ENCODE measurements at regions not wholly inside any gene's neighbourhood (a gene's known extent, or its start where the extent isn't known, plus 50 kb on each side); places are given as distances from the start of the nearest gene placed in this dataset.

DNA sequence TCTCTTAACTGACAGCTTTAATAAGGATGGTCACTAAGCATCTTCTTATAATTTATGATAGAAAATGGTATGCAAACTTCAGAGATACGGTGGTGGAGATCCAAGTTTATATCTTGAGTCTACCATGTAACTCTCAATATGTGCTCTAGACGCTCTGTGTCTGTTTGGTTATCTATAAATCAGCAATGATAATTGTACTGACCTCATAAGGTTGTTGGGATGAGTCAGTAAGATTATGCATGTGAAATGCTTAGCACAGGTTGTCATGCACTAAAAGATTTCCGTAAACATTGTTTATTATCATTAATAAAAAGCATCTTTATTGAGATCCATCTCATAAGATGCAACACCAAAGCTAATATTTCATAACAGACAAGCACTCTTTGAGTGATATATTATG lies 1094.9 kb upstream of the EEF2KMT start:
- no CpG with 5 or more reads among the region's 3 CpGs for WGBS (ENCODE audit: insufficient coverage)
- no peaks in the 10 kb centered on the region for H3K4me1 ChIP-seq (ENCODE audit: control insufficient read depth, insufficient read depth, low read length)
- no peak for DNase-seq (ENCODE audit: low read depth in 4 of 6, low spot score in 6 of 6)
- H3K27me3 ChIP-seq (ENCODE audit: control insufficient read depth, insufficient read depth, low read length) = no peaks in the 10 kb centered on the region
- H3K27ac ChIP-seq (ENCODE audit: low read depth, low read length) = no peak overlapping the region
- H3K36me3 ChIP-seq (ENCODE audit: control insufficient read depth, insufficient read depth, low read length) = no peaks in the 10 kb centered on the region
- no peaks in the 10 kb centered on the region for H3K9me3 ChIP-seq (ENCODE audit: control insufficient read depth, insufficient read depth, low read length)
- no peak overlapping the region for H3K4me3 ChIP-seq (ENCODE audit: low read depth, low read length)

- Histone ChIP-seq H3K4me3 (ENCODE audit: low read depth, low read length) (no peak overlapping the region), H3K27me3 (ENCODE audit: control insufficient read depth, insufficient read depth, low read length) (no peaks in the 10 kb centered on the region), H3K9me3 (ENCODE audit: control insufficient read depth, insufficient read depth, low read length) (no peaks in the 10 kb centered on the region), H3K27ac (ENCODE audit: low read depth, low read length) (no peak overlapping the region), H3K36me3 (ENCODE audit: control insufficient read depth, insufficient read depth, low read length) (no peaks in the 10 kb centered on the region), H3K4me1 (ENCODE audit: control insufficient read depth, insufficient read depth, low read length) (no peaks in the 10 kb centered on the region)
- WGBS (ENCODE audit: insufficient coverage) = 72% methylated on average over 6 of the region's 7 CpGs
- DNase-seq (ENCODE audit: low read depth in 4 of 6, low spot score in 6 of 6) = peak in 1 of 6 donors; percentile 94
Measured at GRCh38 chr16:6190776-6191175, 1093.2 kb upstream of the EEF2KMT start.

GRCh38 chr16:6189216-6189615 lies 1091.6 kb upstream of the EEF2KMT start:
- no peaks in the 10 kb centered on the region for H3K4me1 ChIP-seq (ENCODE audit: control insufficient read depth, insufficient read depth, low read length)
- H3K27me3 ChIP-seq (ENCODE audit: control insufficient read depth, insufficient read depth, low read length) = no peaks in the 10 kb centered on the region
- DNase-seq (ENCODE audit: low read depth in 4 of 6, low spot score in 6 of 6) = no peak
- no peaks in the 10 kb centered on the region for H3K9me3 ChIP-seq (ENCODE audit: control insufficient read depth, insufficient read depth, low read length)
- H3K4me3 ChIP-seq (ENCODE audit: low read depth, low read length) = no peak overlapping the region
- H3K36me3 ChIP-seq (ENCODE audit: control insufficient read depth, insufficient read depth, low read length) = no peaks in the 10 kb centered on the region
- WGBS (ENCODE audit: insufficient coverage) = 80% methylated on average over 2 of the region's 9 CpGs
- no peak overlapping the region for H3K27ac ChIP-seq (ENCODE audit: low read depth, low read length)

DNA sequence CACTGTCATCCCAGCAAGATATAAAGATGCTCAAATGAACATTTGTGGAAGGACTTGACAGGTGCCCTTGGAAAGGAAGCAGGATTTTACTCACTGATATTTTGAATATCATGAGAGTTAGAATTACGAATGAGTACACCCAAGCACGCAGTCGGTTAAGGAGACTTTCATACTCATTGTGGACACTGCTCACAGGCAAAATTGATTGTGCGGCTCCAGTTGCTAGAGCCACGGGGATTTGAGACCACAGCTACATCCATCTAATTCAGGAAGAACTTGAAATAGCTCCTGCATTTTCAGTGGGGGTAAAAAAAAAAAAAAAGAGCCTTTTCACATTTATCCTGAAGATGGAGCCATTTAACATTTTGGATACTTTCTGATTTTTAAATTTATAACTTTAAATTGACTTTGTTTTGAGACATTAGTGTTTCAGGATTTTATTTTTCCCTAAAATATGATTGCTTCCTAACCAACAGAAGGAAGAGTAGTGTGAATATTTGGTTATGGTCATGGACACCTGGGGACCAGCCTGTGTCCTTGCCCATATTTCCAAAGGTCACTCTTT lies 1080.1 kb upstream of the EEF2KMT start:
- Histone ChIP-seq H3K27me3 (ENCODE audit: control insufficient read depth, insufficient read depth, low read length) (no peaks in the 10 kb centered on the region), H3K4me3 (ENCODE audit: low read depth, low read length) (no peak overlapping the region), H3K4me1 (ENCODE audit: control insufficient read depth, insufficient read depth, low read length) (no peaks in the 10 kb centered on the region), H3K27ac (ENCODE audit: low read depth, low read length) (no peak overlapping the region), H3K36me3 (ENCODE audit: control insufficient read depth, insufficient read depth, low read length) (no peaks in the 10 kb centered on the region), H3K9me3 (ENCODE audit: control insufficient read depth, insufficient read depth, low read length) (no peaks in the 10 kb centered on the region)
- WGBS (ENCODE audit: insufficient coverage) = 66% methylated on average over 4 of the region's 5 CpGs
- DNase-seq (ENCODE audit: low read depth in 4 of 6, low spot score in 6 of 6) = peak in 2 of 6 donors; percentile 19 to 60

GRCh38 chr16:6170022-6170421 lies 1072.4 kb upstream of the EEF2KMT start:
- WGBS (ENCODE audit: insufficient coverage) = 84% methylated on average over 5 of the region's 5 CpGs
- Histone ChIP-seq H3K27me3 (ENCODE audit: control insufficient read depth, insufficient read depth, low read length) (no peaks in the 10 kb centered on the region), H3K9me3 (ENCODE audit: control insufficient read depth, insufficient read depth, low read length) (no peaks in the 10 kb centered on the region), H3K27ac (ENCODE audit: low read depth, low read length) (no peak overlapping the region), H3K4me3 (ENCODE audit: low read depth, low read length) (no peak overlapping the region), H3K4me1 (ENCODE audit: control insufficient read depth, insufficient read depth, low read length) (no peaks in the 10 kb centered on the region), H3K36me3 (ENCODE audit: control insufficient read depth, insufficient read depth, low read length) (no peaks in the 10 kb centered on the region)
- peak in 1 of 6 donors; percentile 20 for DNase-seq (ENCODE audit: low read depth in 4 of 6, low spot score in 6 of 6)

GRCh38 chr16:6165330-6165979 lies 1067.9 kb upstream of the EEF2KMT start:
- Histone ChIP-seq H3K27ac (ENCODE audit: low read depth, low read length) (no peak overlapping the region), H3K4me1 (ENCODE audit: control insufficient read depth, insufficient read depth, low read length) (no peaks in the 10 kb centered on the region), H3K9me3 (ENCODE audit: control insufficient read depth, insufficient read depth, low read length) (no peaks in the 10 kb centered on the region), H3K4me3 (ENCODE audit: low read depth, low read length) (no peak overlapping the region), H3K36me3 (ENCODE audit: control insufficient read depth, insufficient read depth, low read length) (no peaks in the 10 kb centered on the region), H3K27me3 (ENCODE audit: control insufficient read depth, insufficient read depth, low read length) (no peaks in the 10 kb centered on the region)
- WGBS (ENCODE audit: insufficient coverage) = 55% methylated on average over 6 of the region's 11 CpGs
- DNase-seq (ENCODE audit: low read depth in 4 of 6, low spot score in 6 of 6) = peak in 4 of 6 donors; percentile 40 to 92 (median 59)

- Histone ChIP-seq H3K4me3 (ENCODE audit: low read depth, low read length) (no peak overlapping the region), H3K9me3 (ENCODE audit: control insufficient read depth, insufficient read depth, low read length) (no peaks in the 10 kb centered on the region), H3K36me3 (ENCODE audit: control insufficient read depth, insufficient read depth, low read length) (no peaks in the 10 kb centered on the region), H3K27me3 (ENCODE audit: control insufficient read depth, insufficient read depth, low read length) (no peaks in the 10 kb centered on the region), H3K27ac (ENCODE audit: low read depth, low read length) (no peak overlapping the region), H3K4me1 (ENCODE audit: control insufficient read depth, insufficient read depth, low read length) (no peaks in the 10 kb centered on the region)
- WGBS (ENCODE audit: insufficient coverage) = 92% methylated on average over 8 of the region's 10 CpGs
- DNase-seq (ENCODE audit: low read depth in 4 of 6, low spot score in 6 of 6) = no peak
Measured at GRCh38 chr16:6160871-6161270, 1063.3 kb upstream of the EEF2KMT start.

DNA sequence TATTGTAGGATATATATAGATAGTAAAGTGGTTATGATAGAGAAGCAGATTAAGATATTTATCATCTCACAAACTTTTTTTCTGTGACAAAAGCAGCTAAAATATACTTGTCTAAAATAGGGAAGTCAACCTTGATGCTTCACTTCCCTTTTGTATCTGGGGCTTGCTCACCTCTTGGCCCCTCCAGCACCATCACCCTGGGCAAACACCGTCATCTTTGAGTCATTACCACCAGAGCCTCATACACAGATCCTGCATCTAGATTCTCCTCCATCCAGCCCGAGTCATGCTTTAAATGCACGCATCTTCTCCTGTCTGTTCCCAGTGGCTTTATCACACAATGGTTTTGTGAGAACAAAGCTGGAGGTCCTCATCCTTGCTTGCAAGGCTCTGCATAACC lies 1062.7 kb upstream of the EEF2KMT start:
- H3K4me3 ChIP-seq (ENCODE audit: low read depth, low read length) = no peak overlapping the region
- no peak overlapping the region for H3K27ac ChIP-seq (ENCODE audit: low read depth, low read length)
- no peaks in the 10 kb centered on the region for H3K27me3 ChIP-seq (ENCODE audit: control insufficient read depth, insufficient read depth, low read length)
- WGBS (ENCODE audit: insufficient coverage) = 97% methylated on average over 3 of the region's 3 CpGs
- H3K9me3 ChIP-seq (ENCODE audit: control insufficient read depth, insufficient read depth, low read length) = no peaks in the 10 kb centered on the region
- H3K4me1 ChIP-seq (ENCODE audit: control insufficient read depth, insufficient read depth, low read length) = no peaks in the 10 kb centered on the region
- DNase-seq (ENCODE audit: low read depth in 4 of 6, low spot score in 6 of 6) = no peak
- H3K36me3 ChIP-seq (ENCODE audit: control insufficient read depth, insufficient read depth, low read length) = no peaks in the 10 kb centered on the region

- no peak for DNase-seq (ENCODE audit: low read depth in 4 of 6, low spot score in 6 of 6)
- H3K9me3 ChIP-seq (ENCODE audit: control insufficient read depth, insufficient read depth, low read length) = no peaks in the 10 kb centered on the region
- H3K27ac ChIP-seq (ENCODE audit: low read depth, low read length) = no peak overlapping the region
- WGBS (ENCODE audit: insufficient coverage) = 96% methylated on average over 4 of the region's 4 CpGs
- H3K4me1 ChIP-seq (ENCODE audit: control insufficient read depth, insufficient read depth, low read length) = no peaks in the 10 kb centered on the region
- no peak overlapping the region for H3K4me3 ChIP-seq (ENCODE audit: low read depth, low read length)
- no peaks in the 10 kb centered on the region for H3K27me3 ChIP-seq (ENCODE audit: control insufficient read depth, insufficient read depth, low read length)
- no peaks in the 10 kb centered on the region for H3K36me3 ChIP-seq (ENCODE audit: control insufficient read depth, insufficient read depth, low read length)
Measured at GRCh38 chr16:6157806-6158205, 1060.2 kb upstream of the EEF2KMT start.

- Histone ChIP-seq H3K27me3 (ENCODE audit: control insufficient read depth, insufficient read depth, low read length) (no peaks in the 10 kb centered on the region), H3K4me1 (ENCODE audit: control insufficient read depth, insufficient read depth, low read length) (no peaks in the 10 kb centered on the region), H3K27ac (ENCODE audit: low read depth, low read length) (no peak overlapping the region), H3K36me3 (ENCODE audit: control insufficient read depth, insufficient read depth, low read length) (no peaks in the 10 kb centered on the region), H3K4me3 (ENCODE audit: low read depth, low read length) (no peak overlapping the region), H3K9me3 (ENCODE audit: control insufficient read depth, insufficient read depth, low read length) (no peaks in the 10 kb centered on the region)
- 88% methylated on average over 6 of the region's 9 CpGs for WGBS (ENCODE audit: insufficient coverage)
- DNase-seq (ENCODE audit: low read depth in 4 of 6, low spot score in 6 of 6) = peak in 2 of 6 donors; percentile 16 to 55
Measured at GRCh38 chr16:6155271-6155670, 1057.7 kb upstream of the EEF2KMT start.
